ENCODE measurements at regions not wholly inside any gene's neighbourhood (a gene's known extent, or its start where the extent isn't known, plus 50 kb on each side); places are given as distances from the start of the nearest gene placed in this dataset.

GRCh38 chr5:114649878-114650277, 288.0 kb downstream of the KCNN2 start:
- Histone ChIP-seq H2AFZ (ENCODE audit: low read depth, low read length, poor library complexity, severe bottlenecking) (no peak overlapping the region), H3K27me3 (ENCODE audit: insufficient read depth, low read length) (peaks cover 26% of the 10 kb centered on the region), H3K4me3 (replicated peaks in 1 of 2; ENCODE audit: low read depth in 1 of 2, low read length in 2 of 2) (no peak overlapping the region), H3K9me2 (ENCODE audit: insufficient read depth) (no peaks in the 10 kb centered on the region), H3K9me3 (ENCODE audit: control insufficient read depth in 1 of 2, insufficient read depth in 1 of 2, low read depth in 1 of 2, low read length in 2 of 2) (no peaks in the 10 kb centered on the region), H3K9ac (ENCODE audit: low read length) (no peak overlapping the region), H4K20me1 (ENCODE audit: insufficient read depth) (no peaks in the 10 kb centered on the region), H3K4me2 (ENCODE audit: low read length) (no peak overlapping the region), H3K4me1 (ENCODE audit: control insufficient read depth in 1 of 2, insufficient read depth in 2 of 2, low read length in 2 of 2) (no peaks in the 10 kb centered on the region), H3K27ac (ENCODE audit: low read depth, low read length) (no peak overlapping the region), H3K79me2 (ENCODE audit: insufficient read depth, low read length) (no peaks in the 10 kb centered on the region), H3K36me3 (ENCODE audit: control insufficient read depth in 1 of 2, insufficient read depth in 2 of 2, low read length in 2 of 2) (no peaks in the 10 kb centered on the region)
- ATAC-seq: no peak
- no peak for TF ChIP-seq ELF1 (IDR thresholded peaks at IDR 0.05; ENCODE audit: borderline replicate concordance, low read depth)
- TF ChIP-seq MAX (IDR thresholded peaks at IDR 0.05): no peak
- TF ChIP-seq, protein P1, sequence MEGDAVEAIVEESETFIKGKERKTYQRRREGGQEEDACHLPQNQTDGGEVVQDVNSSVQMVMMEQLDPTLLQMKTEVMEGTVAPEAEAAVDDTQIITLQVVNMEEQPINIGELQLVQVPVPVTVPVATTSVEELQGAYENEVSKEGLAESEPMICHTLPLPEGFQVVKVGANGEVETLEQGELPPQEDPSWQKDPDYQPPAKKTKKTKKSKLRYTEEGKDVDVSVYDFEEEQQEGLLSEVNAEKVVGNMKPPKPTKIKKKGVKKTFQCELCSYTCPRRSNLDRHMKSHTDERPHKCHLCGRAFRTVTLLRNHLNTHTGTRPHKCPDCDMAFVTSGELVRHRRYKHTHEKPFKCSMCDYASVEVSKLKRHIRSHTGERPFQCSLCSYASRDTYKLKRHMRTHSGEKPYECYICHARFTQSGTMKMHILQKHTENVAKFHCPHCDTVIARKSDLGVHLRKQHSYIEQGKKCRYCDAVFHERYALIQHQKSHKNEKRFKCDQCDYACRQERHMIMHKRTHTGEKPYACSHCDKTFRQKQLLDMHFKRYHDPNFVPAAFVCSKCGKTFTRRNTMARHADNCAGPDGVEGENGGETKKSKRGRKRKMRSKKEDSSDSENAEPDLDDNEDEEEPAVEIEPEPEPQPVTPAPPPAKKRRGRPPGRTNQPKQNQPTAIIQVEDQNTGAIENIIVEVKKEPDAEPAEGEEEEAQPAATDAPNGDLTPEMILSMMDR (IDR thresholded peaks at IDR 0.05 in 2 of 3, conservative IDR thresholded peaks at IDR 0.05 in 1 of 3; ENCODE audit: borderline replicate concordance in 1 of 3, insufficient read depth in 1 of 3, low read depth in 2 of 3, low read length in 2 of 3): no peak
- TF ChIP-seq SP1 (IDR thresholded peaks at IDR 0.05; ENCODE audit: low read depth): no peak
- no peak for TF ChIP-seq SIN3A (IDR thresholded peaks at IDR 0.05; ENCODE audit: low read depth)
- no peak for TF ChIP-seq REST (IDR thresholded peaks at IDR 0.05; ENCODE audit: low read depth)
- no peak for TF ChIP-seq ZFX (IDR thresholded peaks at IDR 0.05)
- no peak for TF ChIP-seq POLR2AphosphoS5 (IDR thresholded peaks at IDR 0.05; ENCODE audit: low read depth, low read length)
- TF ChIP-seq CEBPB (IDR thresholded peaks at IDR 0.05; ENCODE audit: low read depth): no peak
- BruUV-seq (replicated peaks): no TSS peak
- POLR2A ChIA-PET: no interaction called here
- no peak for DNase-seq (ENCODE audit: low read depth, low spot score)
- intact Hi-C loops (cut with micrococcal nuclease): no loop called here
- RAD21 ChIA-PET (ENCODE audit: low non-redundant PET in 1 of 2, low total read pairs in 2 of 2, uncharacterized antibody in 2 of 2, unreplicated experiment in 2 of 2): no interaction called here
- CTCF ChIA-PET: no interaction called here
